Upper lobe of left lung (tissue), 6 donors: ENCODE measurements at regions not wholly inside any gene's neighbourhood (a gene's known extent, or its start where the extent isn't known, plus 50 kb on each side); places are given as distances from the start of the nearest gene placed in this dataset.

Source experiments
- ATAC-seq, 2 donors: fragments of 200-7000 bp; cut with Tn5 transposase; one replicate each; pipeline ENCODE4 v1.9.1; 2022; ENCODE audit warnings: mild to moderate bottlenecking in 2 of 2, moderate library complexity in 2 of 2; ENCODE audit not compliant: low FRiP score in 2 of 2
- DNase-seq, 2 donors: peaks; one replicate each; pipeline ENCODE4 v3.0.0-alpha.2; 2019 to 2020
- H3K27ac ChIP-seq, 4 donors: fragments of 200-600 bp; sonication (generic); one replicate each; pipeline ENCODE4 v1.5.1; 2016 to 2019
- H3K27me3 ChIP-seq, 4 donors: fragments of 200-600 bp; sonication (generic); one replicate each; pipeline ENCODE4 v1.5.1; 2017 to 2019
- H3K36me3 ChIP-seq, 4 donors: fragments of 200-600 bp; sonication (generic); one replicate each; pipeline ENCODE4 v1.5.1; 2016 to 2019
- H3K4me1 ChIP-seq, 4 donors: fragments of 200-600 bp; sonication (generic); one replicate each; pipeline ENCODE4 v1.5.1; 2018 to 2019
- H3K4me3 ChIP-seq, 4 donors: fragments of 200-600 bp; sonication (generic); one replicate each; pipeline ENCODE4 v1.5.1; 2017 to 2019; ENCODE audit warnings: mild to moderate bottlenecking in 2 of 4, moderate library complexity in 1 of 4
- H3K9me3 ChIP-seq, 4 donors: fragments of 200-600 bp; sonication (generic); one replicate each; pipeline ENCODE4 v1.5.1; 2018 to 2019
- CTCF ChIP-seq, 6 experiments: fragments of 450-650 bp in 4 of 6; fragments of 200-600 bp in 2 of 6; sonication (generic) in 2 of 6; IDR thresholded peaks; one replicate each; pipeline ENCODE4 v1.5.1; 2016 to 2019; ENCODE audit warnings: antibody characterized with exemption in 6 of 6
- EP300 ChIP-seq, 4 donors: sonication (generic); formaldehyde crosslinking; IDR thresholded peaks; one replicate each; pipeline ENCODE4 v1.5.1; 2017; ENCODE audit warnings: antibody characterized with exemption in 4 of 4, control low read depth in 2 of 4
- POLR2A ChIP-seq, 4 donors: fragments of 450-650 bp; IDR thresholded peaks; one replicate each; pipeline ENCODE4 v1.5.1; 2016 to 2017; ENCODE audit warnings: antibody characterized with exemption in 4 of 4, mild to moderate bottlenecking in 2 of 4
- POLR2AphosphoS5 ChIP-seq, 2 donors: sonication (generic); formaldehyde crosslinking; IDR thresholded peaks; one replicate each; pipeline ENCODE4 v1.5.1; 2017; ENCODE audit warnings: antibody characterized with exemption in 2 of 2
- WGBS, 2 donors: methylation state at CpG; one replicate each; pipeline ENCODE4 v1.1.5; 2017 to 2018; 5-methylcytosine and 5-hydroxymethylcytosine counted together
- donor health status: DM: no; HTN: no; CAD: no; lungs with moderate emphysema.
- donor health status: DM: no; HTN: yes; CAD: no; lungs with severe emphysema.

- Histone ChIP-seq H3K27me3 (no peaks in the 10 kb centered on the region), H3K4me3 (no peak overlapping the region), H3K36me3 (no peaks in the 10 kb centered on the region), H3K27ac (no peak overlapping the region), H3K4me1 (peaks cover 0 to 7% (median 0%) of the 10 kb centered on the region in 4 donors), H3K9me3 (no peaks in the 10 kb centered on the region)
- no peak for ATAC-seq
- DNase-seq: no peak
- 71 to 81% methylated on average over 1 of the region's 1 CpG for WGBS, 2 donors
- no peak for TF ChIP-seq EP300 (IDR thresholded peaks at IDR 0.05)
- no peak for TF ChIP-seq CTCF (IDR thresholded peaks at IDR 0.05)
- no peak for TF ChIP-seq POLR2A (IDR thresholded peaks at IDR 0.05)
- no peak for TF ChIP-seq POLR2AphosphoS5 (IDR thresholded peaks at IDR 0.05)
These were observed 128.2 kb downstream of the SNX19 start for GRCh38 chr11:130787973-130788570.

DNA sequence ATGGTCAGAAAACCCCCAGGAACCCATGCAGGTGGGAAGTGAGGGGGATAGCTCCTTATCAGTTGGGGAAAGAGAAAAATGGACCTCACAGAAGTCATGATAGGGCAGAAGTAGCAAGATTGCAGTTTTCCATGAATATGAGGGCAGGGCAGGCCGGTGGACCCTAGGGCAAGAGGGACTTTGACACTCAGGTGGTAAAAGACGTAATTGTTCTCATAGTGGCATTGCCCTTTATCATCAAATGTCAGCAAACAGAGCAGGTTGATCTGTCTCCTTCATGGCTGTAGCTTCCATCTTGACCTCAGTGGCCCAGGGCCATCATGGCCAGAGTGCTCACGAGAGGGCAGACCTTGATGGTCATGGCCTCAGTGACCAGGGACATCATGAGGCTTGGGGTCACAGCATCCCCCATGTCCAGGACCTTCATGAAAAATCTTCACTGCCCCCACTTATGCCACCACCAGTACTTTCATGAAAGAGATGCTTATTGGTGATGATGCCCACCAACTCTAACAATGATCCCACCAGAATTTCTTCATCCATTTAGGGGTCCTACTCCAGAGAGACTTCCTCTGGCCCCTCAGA is 127.1 kb downstream of the SNX19 start:
- no peaks in the 10 kb centered on the region for H3K9me3 ChIP-seq
- H3K36me3 ChIP-seq: no peaks in the 10 kb centered on the region
- H3K27me3 ChIP-seq: no peaks in the 10 kb centered on the region
- no peak for TF ChIP-seq POLR2AphosphoS5 (IDR thresholded peaks at IDR 0.05)
- no peak for TF ChIP-seq EP300 (IDR thresholded peaks at IDR 0.05)
- no peak for TF ChIP-seq POLR2A (IDR thresholded peaks at IDR 0.05)
- TF ChIP-seq CTCF (IDR thresholded peaks at IDR 0.05): no peak
- no peak overlapping the region for H3K27ac ChIP-seq
- no peak overlapping the region for H3K4me3 ChIP-seq
- WGBS, 2 donors: 81 to 82% methylated on average over 3 of the region's 3 CpGs
- H3K4me1 ChIP-seq: peaks cover 0 to 7% (median 0%) of the 10 kb centered on the region in 4 donors
- no peak for DNase-seq
- no peak for ATAC-seq

- TF ChIP-seq CTCF (IDR thresholded peaks at IDR 0.05) (no peak), POLR2A (IDR thresholded peaks at IDR 0.05) (no peak), EP300 (IDR thresholded peaks at IDR 0.05) (no peak), POLR2AphosphoS5 (IDR thresholded peaks at IDR 0.05) (no peak)
- Histone ChIP-seq H3K27ac (no peak overlapping the region), H3K4me1 (peaks cover 0 to 7% (median 0%) of the 10 kb centered on the region in 4 donors), H3K36me3 (no peaks in the 10 kb centered on the region), H3K4me3 (no peak overlapping the region), H3K9me3 (no peaks in the 10 kb centered on the region), H3K27me3 (no peaks in the 10 kb centered on the region)
- 88 to 100% methylated on average over 2 of the region's 2 CpGs for WGBS, 2 donors
- DNase-seq (no peak), ATAC-seq (no peak)
These were observed 125.6 kb downstream of the SNX19 start for GRCh38 chr11:130790689-130791088.

DNA sequence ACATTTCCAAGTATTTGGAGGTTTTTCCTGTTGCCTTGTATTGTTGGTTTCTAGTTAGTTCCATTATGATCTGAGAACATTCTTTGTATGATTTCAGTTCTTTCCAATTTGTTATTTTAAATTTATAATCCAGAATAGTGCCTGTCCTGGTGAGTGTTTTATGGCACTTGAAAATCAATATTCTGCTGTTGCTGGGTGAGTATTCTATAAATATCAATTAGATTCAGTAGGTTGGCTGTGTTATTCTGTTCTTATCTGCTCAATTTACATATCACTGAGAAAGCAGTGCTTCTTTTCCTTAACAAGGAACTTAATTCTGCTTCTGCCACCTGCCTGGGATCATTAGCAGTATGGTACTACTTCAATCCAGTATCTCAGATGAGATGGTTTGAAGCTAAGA is 123.5 kb downstream of the SNX19 start:
- Histone ChIP-seq H3K27me3 (no peaks in the 10 kb centered on the region), H3K4me3 (no peak overlapping the region), H3K4me1 (no peaks in the 10 kb centered on the region), H3K27ac (no peak overlapping the region), H3K36me3 (no peaks in the 10 kb centered on the region), H3K9me3 (no peaks in the 10 kb centered on the region)
- ATAC-seq (no peak), DNase-seq (no peak)
- TF ChIP-seq CTCF (IDR thresholded peaks at IDR 0.05): no peak
- no peak for TF ChIP-seq POLR2A (IDR thresholded peaks at IDR 0.05)
- no peak for TF ChIP-seq POLR2AphosphoS5 (IDR thresholded peaks at IDR 0.05)
- TF ChIP-seq EP300 (IDR thresholded peaks at IDR 0.05): no peak

GRCh38 chr11:130796828-130797227 is 119.5 kb downstream of the SNX19 start:
- Histone ChIP-seq H3K4me1 (no peaks in the 10 kb centered on the region), H3K9me3 (no peaks in the 10 kb centered on the region), H3K27ac (no peak overlapping the region), H3K4me3 (no peak overlapping the region), H3K36me3 (no peaks in the 10 kb centered on the region), H3K27me3 (no peaks in the 10 kb centered on the region)
- ATAC-seq (no peak), DNase-seq (no peak)
- WGBS, 2 donors: 87 to 88% methylated on average over 2 of the region's 2 CpGs
- TF ChIP-seq POLR2AphosphoS5 (IDR thresholded peaks at IDR 0.05) (no peak), EP300 (IDR thresholded peaks at IDR 0.05) (no peak), CTCF (IDR thresholded peaks at IDR 0.05) (no peak), POLR2A (IDR thresholded peaks at IDR 0.05) (no peak)
